ENCODE measurements at regions not wholly inside any gene's neighbourhood (a gene's known extent, or its start where the extent isn't known, plus 50 kb on each side); places are given as distances from the start of the nearest gene placed in this dataset.

GRCh38 chr11:100501450-100501849 is 185.6 kb upstream of the ARHGAP42 start:
- intact Hi-C loops (cut with micrococcal nuclease; ENCODE audit: unreplicated experiment) (no loop called here), in situ Hi-C loops (cut with HindIII; ENCODE audit: low pct_unique_long_range_greater_than_20kb, low sequenced_read_pairs) (no loop called here)
- Histone ChIP-seq H3K4me1 (ENCODE audit: control insufficient read depth, insufficient read depth, low read length) (no peaks in the 10 kb centered on the region), H3K4me3 (ENCODE audit: low read depth in 2 of 2, low read length in 2 of 2) (no peak overlapping the region), H3K36me3 (ENCODE audit: control insufficient read depth, insufficient read depth, low read length) (no peaks in the 10 kb centered on the region), H3K9me3 (ENCODE audit: control insufficient read depth, insufficient read depth, low read depth, low read length) (no peaks in the 10 kb centered on the region), H3K27me3 (ENCODE audit: control insufficient read depth, insufficient read depth, low read length) (no peaks in the 10 kb centered on the region), H3K27ac (ENCODE audit: low read length) (no peak overlapping the region)
- DNase-seq (ENCODE audit: low read depth, low spot score) (no peak), ATAC-seq (no peak)
- no peak for TF ChIP-seq SIN3A (IDR thresholded peaks at IDR 0.05; ENCODE audit: borderline replicate concordance, insufficient read depth, low read depth, low read length)
- no peak for TF ChIP-seq REST (IDR thresholded peaks at IDR 0.05; ENCODE audit: insufficient read depth in 1 of 2, low read depth in 2 of 2, low read length in 1 of 2)
- no peak for TF ChIP-seq TCF7L2 (IDR thresholded peaks at IDR 0.05; ENCODE audit: low read depth, low read length)
- TF ChIP-seq, protein P1, sequence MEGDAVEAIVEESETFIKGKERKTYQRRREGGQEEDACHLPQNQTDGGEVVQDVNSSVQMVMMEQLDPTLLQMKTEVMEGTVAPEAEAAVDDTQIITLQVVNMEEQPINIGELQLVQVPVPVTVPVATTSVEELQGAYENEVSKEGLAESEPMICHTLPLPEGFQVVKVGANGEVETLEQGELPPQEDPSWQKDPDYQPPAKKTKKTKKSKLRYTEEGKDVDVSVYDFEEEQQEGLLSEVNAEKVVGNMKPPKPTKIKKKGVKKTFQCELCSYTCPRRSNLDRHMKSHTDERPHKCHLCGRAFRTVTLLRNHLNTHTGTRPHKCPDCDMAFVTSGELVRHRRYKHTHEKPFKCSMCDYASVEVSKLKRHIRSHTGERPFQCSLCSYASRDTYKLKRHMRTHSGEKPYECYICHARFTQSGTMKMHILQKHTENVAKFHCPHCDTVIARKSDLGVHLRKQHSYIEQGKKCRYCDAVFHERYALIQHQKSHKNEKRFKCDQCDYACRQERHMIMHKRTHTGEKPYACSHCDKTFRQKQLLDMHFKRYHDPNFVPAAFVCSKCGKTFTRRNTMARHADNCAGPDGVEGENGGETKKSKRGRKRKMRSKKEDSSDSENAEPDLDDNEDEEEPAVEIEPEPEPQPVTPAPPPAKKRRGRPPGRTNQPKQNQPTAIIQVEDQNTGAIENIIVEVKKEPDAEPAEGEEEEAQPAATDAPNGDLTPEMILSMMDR (IDR thresholded peaks at IDR 0.05): no peak
- no peak for TF ChIP-seq POLR2AphosphoS5 (IDR thresholded peaks at IDR 0.05; ENCODE audit: low read depth, low read length)
- no TSS peak for BruUV-seq (replicated peaks)
- CTCF ChIA-PET: no interaction called here
- POLR2A ChIA-PET: no interaction called here

DNA sequence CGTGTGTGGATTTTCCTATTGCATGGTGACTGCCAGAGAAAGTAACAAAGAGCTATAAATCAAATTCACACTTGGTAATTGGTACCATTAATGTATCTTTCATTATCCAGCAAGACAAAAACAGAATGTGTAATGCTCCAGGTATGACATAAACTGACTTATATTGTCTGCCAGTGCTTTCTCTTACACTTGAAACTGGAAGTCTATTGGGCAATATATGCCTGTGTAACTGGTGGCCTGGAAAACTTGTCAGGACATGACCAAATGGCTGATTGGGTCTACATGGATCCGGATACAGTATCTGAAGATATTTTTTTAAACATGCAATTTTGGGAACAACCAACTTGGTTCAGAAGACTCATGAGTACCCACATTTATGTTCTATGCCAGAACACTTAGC is 174.6 kb upstream of the ARHGAP42 start:
- ChIA-PET POLR2A (no interaction called here), CTCF (no interaction called here)
- no peak for DNase-seq (ENCODE audit: low read depth, low spot score)
- no TSS peak for BruUV-seq (replicated peaks)
- TF ChIP-seq REST (IDR thresholded peaks at IDR 0.05; ENCODE audit: insufficient read depth in 1 of 2, low read depth in 2 of 2, low read length in 1 of 2) (no peak), SIN3A (IDR thresholded peaks at IDR 0.05; ENCODE audit: borderline replicate concordance, insufficient read depth, low read depth, low read length) (no peak), TCF7L2 (IDR thresholded peaks at IDR 0.05; ENCODE audit: low read depth, low read length) (no peak), POLR2AphosphoS5 (IDR thresholded peaks at IDR 0.05; ENCODE audit: low read depth, low read length) (no peak)
- TF ChIP-seq, protein P1 (IDR thresholded peaks at IDR 0.05): no peak
- Histone ChIP-seq H3K27me3 (ENCODE audit: control insufficient read depth, insufficient read depth, low read length) (no peaks in the 10 kb centered on the region), H3K36me3 (ENCODE audit: control insufficient read depth, insufficient read depth, low read length) (no peaks in the 10 kb centered on the region), H3K9me3 (ENCODE audit: control insufficient read depth, insufficient read depth, low read depth, low read length) (no peaks in the 10 kb centered on the region), H3K27ac (ENCODE audit: low read length) (no peak overlapping the region), H3K4me3 (ENCODE audit: low read depth in 2 of 2, low read length in 2 of 2) (no peak overlapping the region), H3K4me1 (ENCODE audit: control insufficient read depth, insufficient read depth, low read length) (no peaks in the 10 kb centered on the region)
- in situ Hi-C loops (cut with HindIII; ENCODE audit: low pct_unique_long_range_greater_than_20kb, low sequenced_read_pairs): no loop called here
- no peak for ATAC-seq
- intact Hi-C loops (cut with micrococcal nuclease; ENCODE audit: unreplicated experiment): no loop called here

Measured in Panc1 (cell line).